GM12864 (cell line): ENCODE measurements at regions not wholly inside any gene's neighbourhood (a gene's known extent, or its start where the extent isn't known, plus 50 kb on each side); places are given as distances from the start of the nearest gene placed in this dataset.

Experiments used
- DNase-seq: peaks from one replicate; pipeline ENCODE4 v3.0.0-alpha.2; 2011; ENCODE audit warnings: low read depth
- H3K4me3 ChIP-seq: 2 replicates; pipeline ENCODE4 v1.5.1; 2011; ENCODE audit warnings: mild to moderate bottlenecking, low read depth, low read length, control low read depth
- CTCF ChIP-seq: IDR thresholded peaks from 2 replicates; pipeline ENCODE4 v1.5.1; 2011; ENCODE audit warnings: low read depth, mild to moderate bottlenecking, moderate library complexity, low read length, control low read depth, inconsistent platforms; ENCODE audit errors: missing control alignments

- TF ChIP-seq CTCF = no peak
- DNase-seq = no peak
- H3K4me3 ChIP-seq = no peak overlapping the region
Observed at GRCh38 chr7:131613909-131614308, 57.5 kb upstream of the PODXL start.

GRCh38 chr7:131610007-131610406, 53.6 kb upstream of the PODXL start:
- no peak for DNase-seq
- TF ChIP-seq CTCF = no peak
- H3K4me3 ChIP-seq = no peak overlapping the region

- DNase-seq = no peak
- no peak for TF ChIP-seq CTCF
Observed at GRCh38 chr7:131608116-131608500, 51.7 kb upstream of the PODXL start.

GRCh38 chr7:131607291-131608115, 51.1 kb upstream of the PODXL start:
- H3K4me3 ChIP-seq = no peak overlapping the region
- DNase-seq = no peak
- no peak for TF ChIP-seq CTCF

More at GRCh38 chr7:131608116-131608500, 51.7 kb upstream of the PODXL start:
- no peak overlapping the region for H3K4me3 ChIP-seq

- DNase-seq = no peak
- no peak overlapping the region for H3K4me3 ChIP-seq
- TF ChIP-seq CTCF = no peak
Observed at GRCh38 chr7:131606346-131607290, 50.2 kb upstream of the PODXL start.
